ENCODE measurements at regions not wholly inside any gene's neighbourhood (a gene's known extent, or its start where the extent isn't known, plus 50 kb on each side); places are given as distances from the start of the nearest gene placed in this dataset.

DNA sequence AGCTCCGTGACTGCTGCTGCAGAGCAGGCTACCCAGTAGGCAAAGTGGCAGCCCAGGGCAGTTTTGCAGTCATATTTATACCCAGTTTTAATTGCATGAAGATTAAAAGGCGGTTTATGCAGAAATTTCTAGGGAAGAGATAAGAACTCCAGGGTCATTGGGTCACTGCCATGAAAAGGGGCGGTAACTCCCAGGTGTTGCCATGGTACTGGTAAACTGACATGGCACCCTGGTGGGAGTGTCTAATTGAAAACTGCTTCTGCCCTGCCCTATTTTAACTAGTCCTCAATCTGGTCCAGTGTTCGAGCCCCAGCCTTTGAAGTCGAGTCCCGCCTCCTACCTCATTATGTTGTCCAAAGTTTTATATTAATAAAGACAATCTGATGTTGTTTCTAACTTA, 75.0 kb upstream of the FUCA2 start:
- H4K8ac ChIP-seq (ENCODE audit: extremely low read depth, insufficient read depth, low read length): no peak overlapping the region
- no peak overlapping the region for H2BK15ac ChIP-seq (ENCODE audit: low read length)
- H3K9ac ChIP-seq (replicated peaks in 1 of 4; ENCODE audit: extremely low read depth in 1 of 4, low read depth in 3 of 4, low read length in 3 of 4): no peak overlapping the region
- H2BK120ac ChIP-seq (replicated peaks; ENCODE audit: low read depth, low read length): no peak overlapping the region
- no peak overlapping the region for H3K23ac ChIP-seq (ENCODE audit: insufficient read length)
- H4K5ac ChIP-seq (ENCODE audit: insufficient read length, low read depth, low read length): no peak overlapping the region
- no peak overlapping the region for H3K4ac ChIP-seq (replicated peaks; ENCODE audit: insufficient read length, low read depth, low read length)
- H4K91ac ChIP-seq (replicated peaks; ENCODE audit: insufficient read length, low read length): no peak overlapping the region
- H3K27ac ChIP-seq (ENCODE audit: low read depth, low read length): no peak overlapping the region
- H3K9me3 ChIP-seq (ENCODE audit: insufficient read depth in 2 of 2, low read depth in 1 of 2, low read length in 1 of 2): no peaks in the 10 kb centered on the region
- no peaks in the 10 kb centered on the region for H3K36me3 ChIP-seq (ENCODE audit: control insufficient read depth in 2 of 4, insufficient read depth in 4 of 4, low read length in 3 of 4)
- no peak overlapping the region for H2BK5ac ChIP-seq (ENCODE audit: low read depth, low read length)
- no peak overlapping the region for H2AK5ac ChIP-seq (ENCODE audit: low read depth, low read length)
- H3K4me1 ChIP-seq (replicated peaks in 1 of 4; ENCODE audit: control insufficient read depth in 3 of 4, insufficient read depth in 4 of 4, low read length in 3 of 4): no peaks in the 10 kb centered on the region
- H3K79me2 ChIP-seq (ENCODE audit: control insufficient read depth in 1 of 2, insufficient read depth in 2 of 2, low read length in 2 of 2): no peaks in the 10 kb centered on the region
- ChIA-PET CTCF (ENCODE audit: partially characterized antibody) (interaction anchor here (0.8 to 2.6 kb wide), 7 partner anchors 10 to 502 kb away, joined by 3 to 13 read pairs (median 4); no protein-coding TSS in a partner anchor), POLR2A (ENCODE audit: partially characterized antibody) (no interaction called here)
- WGBS, 2 experiments (ENCODE audit: extremely low coverage in 1 of 2, insufficient coverage in 1 of 2, insufficient read length in 1 of 2, insufficient replicate concordance in 2 of 2, low coverage in 1 of 2, low lambda C conversion rate in 2 of 2, missing lambda C conversion rate in 1 of 2): 91% methylated on average over 6 of the region's 6 CpGs; no CpG with 5 or more reads in 1 of the 2 experiments
- no peak overlapping the region for H2BK20ac ChIP-seq (ENCODE audit: low read length)
- H3K27me3 ChIP-seq (replicated peaks in 1 of 4; ENCODE audit: control insufficient read depth in 3 of 4, extremely low read depth in 1 of 4, insufficient read depth in 3 of 4, low read length in 3 of 4): no peaks in the 10 kb centered on the region
- H4K20me1 ChIP-seq (replicated peaks in 1 of 2; ENCODE audit: control insufficient read depth in 1 of 2, insufficient read depth in 2 of 2, low read length in 2 of 2): no peaks in the 10 kb centered on the region
- no peaks in the 10 kb centered on the region for H3K23me2 ChIP-seq (ENCODE audit: low read depth, low read length)
- TF ChIP-seq, protein P1, sequence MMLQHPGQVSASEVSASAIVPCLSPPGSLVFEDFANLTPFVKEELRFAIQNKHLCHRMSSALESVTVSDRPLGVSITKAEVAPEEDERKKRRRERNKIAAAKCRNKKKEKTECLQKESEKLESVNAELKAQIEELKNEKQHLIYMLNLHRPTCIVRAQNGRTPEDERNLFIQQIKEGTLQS (IDR thresholded peaks at IDR 0.05; ENCODE audit: insufficient read depth, low read depth, low read length): no peak
- TF ChIP-seq NRF1 (IDR thresholded peaks at IDR 0.05; ENCODE audit: low read depth, low read length) (no peak), SP1 (IDR thresholded peaks at IDR 0.05; ENCODE audit: low read depth, low read length) (no peak), CTBP2 (IDR thresholded peaks at IDR 0.05; ENCODE audit: borderline replicate concordance, insufficient read depth, insufficient read length, low read length) (no peak)
- H3K14ac ChIP-seq (ENCODE audit: insufficient read length): no peak overlapping the region
- no peak overlapping the region for H3K4me2 ChIP-seq (ENCODE audit: insufficient read depth in 1 of 2, low read depth in 2 of 2, low read length in 2 of 2)
- H3K18ac ChIP-seq (ENCODE audit: extremely low read depth, low read length): no peak overlapping the region
- DNase-seq (ENCODE audit: low read depth in 1 of 2, low spot score in 2 of 2): no peak
- no peak overlapping the region for H3K4me3 ChIP-seq (ENCODE audit: extremely low read depth in 1 of 4, insufficient read depth in 2 of 4, low read depth in 3 of 4, low read length in 4 of 4)
- no peak for FAIRE-seq
- H3K56ac ChIP-seq (replicated peaks; ENCODE audit: insufficient read length, low read depth, low read length): no peak overlapping the region
- no peaks in the 10 kb centered on the region for H3K79me1 ChIP-seq (ENCODE audit: low read depth, low read length)
- H2BK12ac ChIP-seq (ENCODE audit: low read depth, low read length): no peak overlapping the region
- H2AFZ ChIP-seq (ENCODE audit: low read length): no peak overlapping the region

Measured in H1 (cell line).